HepG2 (cell line): ENCODE measurements at regions not wholly inside any gene's neighbourhood (a gene's known extent, or its start where the extent isn't known, plus 50 kb on each side); places are given as distances from the start of the nearest gene placed in this dataset.

ENCODE experiments used
- EZH2 ChIP-seq: conservative IDR thresholded peaks from 2 replicates; pipeline ENCODE4 v1.6.1; 2012; ENCODE audit warnings: mild to moderate bottlenecking, low read depth, low read length, moderate library complexity
- GABPA ChIP-seq, 2 experiments: IDR thresholded peaks; 2 replicates each; pipeline ENCODE4 v1.6.1; 2011 to 2016; ENCODE audit warnings: low read depth in 2 of 2, low read length in 1 of 2, missing biosample characterization in 1 of 2, missing genetic modification characterization in 1 of 2
- KAT2B ChIP-seq: fragments of 150-350 bp; IDR thresholded peaks from 2 replicates; pipeline ENCODE4 v1.6.1; 2014; ENCODE audit warnings: low read depth, low read length, borderline replicate concordance
- RARA ChIP-seq: IDR thresholded peaks from 2 replicates; pipeline ENCODE4 v1.6.1; 2016; ENCODE audit warnings: missing genetic modification reagents, missing compliant biosample characterization
- USF2 ChIP-seq, 2 experiments: sonication (generic) in 1 of 2; formaldehyde crosslinking in 1 of 2; IDR thresholded peaks; 2 replicates each; pipeline versions ENCODE4 v1.5.1 to v1.6.1; 2011 to 2020; ENCODE audit warnings: borderline replicate concordance in 1 of 2, low read depth in 1 of 2, low read length in 1 of 2, mild to moderate bottlenecking in 1 of 2, missing genetic modification reagents in 1 of 2, moderate library complexity in 1 of 2
- ZNF335 ChIP-seq: sonication (generic); formaldehyde crosslinking; IDR thresholded peaks from 2 replicates; pipeline ENCODE4 v1.4.0; 2020; ENCODE audit warnings: missing genetic modification reagents
- ZNF557 ChIP-seq: sonication (generic); formaldehyde crosslinking; IDR thresholded peaks from 2 replicates; pipeline ENCODE4 v1.4.0; 2020; ENCODE audit warnings: missing genetic modification reagents
- ZNF569 ChIP-seq: sonication (generic); formaldehyde crosslinking; IDR thresholded peaks from 2 replicates; pipeline ENCODE4 v1.5.0; 2020; ENCODE audit warnings: mild to moderate bottlenecking, missing genetic modification reagents, moderate library complexity, borderline replicate concordance
- ZNF782 ChIP-seq: sonication (generic); formaldehyde crosslinking; IDR thresholded peaks from 2 replicates; pipeline ENCODE4 v1.4.0; 2020; ENCODE audit warnings: missing genetic modification reagents, mild to moderate bottlenecking, borderline replicate concordance
- ZSCAN5A ChIP-seq: sonication (generic); formaldehyde crosslinking; IDR thresholded peaks from 2 replicates; pipeline ENCODE4 v1.8.0; 2022; ENCODE audit warnings: mild to moderate bottlenecking, missing genetic modification reagents, borderline replicate concordance

- no peak for TF ChIP-seq USF2 (IDR thresholded peaks at IDR 0.05; ENCODE audit: low read depth, low read length)
- no peak for TF ChIP-seq USF2 (CRISPR knock-in tag; IDR thresholded peaks at IDR 0.05; ENCODE audit: borderline replicate concordance)
- TF ChIP-seq KAT2B = no peak
- no peak for TF ChIP-seq ZNF335 (CRISPR knock-in tag)
- no peak for TF ChIP-seq RARA
- no peak for TF ChIP-seq EZH2
- no peak for TF ChIP-seq ZNF569 (CRISPR knock-in tag)
- TF ChIP-seq ZNF557 (CRISPR knock-in tag) = no peak
- no peak for TF ChIP-seq ZNF782 (CRISPR knock-in tag)
- TF ChIP-seq ZSCAN5A = no peak
- TF ChIP-seq GABPA (IDR thresholded peaks at IDR 0.05; ENCODE audit: low read depth, low read length) = no peak
- TF ChIP-seq GABPA (CRISPR knock-in tag; IDR thresholded peaks at IDR 0.05; ENCODE audit: low read depth) = no peak
Observed at GRCh38 chr14:61627612-61628011, 67.7 kb upstream of the HIF1A start (continued).
